NCI-H2029 (cell line): ENCODE measurements at regions not wholly inside any gene's neighbourhood (a gene's known extent, or its start where the extent isn't known, plus 50 kb on each side); places are given as distances from the start of the nearest gene placed in this dataset.
"Not testable (repeated sequence)": the region's sequence is repeated elsewhere in the genome, so short reads cannot be mapped to it uniquely, and the experiment has no call there.

Experiments used
- DNase-seq: peaks from one replicate; lab custom pipeline; 2025; lab: John Stamatoyannopoulos, UW

DNA sequence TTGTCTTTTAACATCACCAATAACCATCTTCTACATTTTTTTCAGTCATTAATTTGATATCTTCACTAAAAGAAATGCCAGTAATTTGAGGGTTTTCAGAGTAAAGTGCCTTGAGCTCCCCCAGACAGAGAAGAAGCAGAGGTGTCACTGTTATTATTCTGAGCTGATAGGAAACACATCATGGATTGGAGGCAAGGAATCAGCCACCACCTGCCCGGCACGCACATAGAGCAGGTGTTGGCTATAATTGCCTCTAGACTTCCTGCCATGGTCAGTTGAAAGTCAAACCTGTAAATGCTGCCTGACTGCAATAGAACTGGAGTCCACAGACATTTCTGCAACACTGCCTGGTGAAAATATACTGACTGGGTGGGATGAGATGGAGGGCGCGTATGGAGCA is 776.6 kb downstream of the UQCRFS1 start:
- DNase-seq = peak; percentile 39

DNA sequence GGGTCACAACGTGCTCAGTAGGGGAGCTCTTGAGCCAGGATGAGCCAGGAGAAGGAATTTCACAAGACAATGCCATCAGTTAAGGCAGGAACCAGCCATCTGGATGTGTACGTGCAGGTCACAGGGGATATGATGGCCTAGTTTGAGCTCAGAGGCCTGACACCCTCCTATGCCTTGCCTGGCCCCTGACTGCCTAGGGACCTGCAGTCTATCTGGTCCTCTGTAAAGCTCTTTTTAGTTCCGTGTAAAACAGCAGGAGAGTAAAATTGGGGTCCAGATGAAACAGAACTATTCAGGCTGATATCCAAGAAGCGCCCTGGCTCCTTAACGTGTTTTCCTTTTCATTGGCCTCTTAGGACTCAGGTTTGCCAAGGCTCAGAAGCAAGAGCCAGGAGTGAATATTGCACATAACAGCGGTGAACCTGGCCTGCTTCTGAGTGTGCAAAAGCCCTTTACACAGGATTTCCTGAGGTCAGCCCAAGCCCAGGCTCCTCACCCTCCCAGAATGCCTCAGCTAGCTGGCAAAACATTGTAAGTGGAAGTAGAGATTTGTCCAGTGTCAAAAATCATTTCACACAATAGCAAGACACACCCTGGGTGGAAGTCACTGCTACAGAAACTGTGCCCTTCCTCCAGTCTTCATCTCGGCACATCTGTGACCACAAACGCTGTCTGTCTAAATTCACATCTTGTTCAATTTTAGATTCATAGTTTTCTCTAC is 777.2 kb downstream of the UQCRFS1 start:
- DNase-seq = no peak

DNA sequence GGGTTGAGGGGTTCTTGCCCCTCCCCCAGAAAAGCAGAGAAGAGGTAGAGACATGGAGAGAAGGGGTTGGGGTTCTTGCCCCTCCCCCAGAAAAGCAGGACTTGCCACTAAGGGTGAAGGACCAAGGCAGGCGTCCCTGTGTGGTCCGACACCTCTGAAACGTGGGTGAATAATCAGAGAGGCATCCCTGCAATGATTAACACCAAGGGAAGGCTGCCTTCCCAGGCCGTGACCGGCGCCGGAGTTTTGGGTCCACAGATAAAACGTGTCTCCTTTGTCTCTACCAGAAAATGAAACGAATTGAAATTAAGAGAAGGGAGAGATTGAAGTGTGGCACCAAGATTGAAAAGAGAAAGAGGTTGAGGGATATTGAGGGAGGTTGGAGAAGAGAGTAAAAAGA is 778.2 kb downstream of the UQCRFS1 start:
- DNase-seq = not testable (repeated sequence)

DNA sequence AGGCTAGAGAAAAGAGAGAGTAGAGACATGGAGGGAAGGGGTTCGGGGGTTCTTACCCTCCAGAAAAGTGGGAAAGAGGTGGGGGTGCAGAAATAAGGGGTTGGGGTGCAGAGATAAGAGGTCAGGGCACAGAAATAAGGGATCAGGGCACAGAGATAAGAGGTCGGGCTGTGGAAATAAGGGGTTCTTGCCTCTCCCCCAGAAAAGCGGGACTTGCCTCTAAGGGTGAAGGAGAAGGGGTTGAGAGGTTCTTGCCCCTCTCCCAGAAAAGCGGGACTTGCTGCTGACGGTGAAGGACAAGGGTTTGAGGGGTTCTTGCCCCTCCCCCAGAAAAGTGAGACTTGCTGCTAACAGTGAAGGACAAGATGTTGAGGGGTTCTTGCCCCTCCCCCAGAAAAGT is 778.6 kb downstream of the UQCRFS1 start:
- not testable (repeated sequence) for DNase-seq

DNA sequence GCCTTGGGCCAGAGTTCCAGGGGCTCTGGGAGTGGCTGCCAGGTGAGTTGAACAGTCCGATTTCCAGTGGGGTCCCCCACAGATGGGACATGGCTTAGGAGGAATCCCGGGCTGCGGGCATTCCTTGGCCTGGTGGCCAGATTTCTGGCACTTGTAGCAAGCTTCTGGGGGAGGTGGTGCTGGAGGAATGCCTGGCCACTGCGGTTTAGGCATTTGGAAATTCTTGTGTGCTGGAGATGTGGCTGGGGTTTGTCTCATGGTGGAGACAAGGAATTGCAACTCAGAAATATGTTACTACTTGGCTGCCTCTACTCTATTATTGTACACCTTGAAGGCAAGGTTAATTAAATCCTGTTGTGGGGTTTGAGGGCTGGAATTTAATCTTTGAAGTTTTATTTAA is 779.8 kb downstream of the UQCRFS1 start:
- not testable (repeated sequence) for DNase-seq

DNA sequence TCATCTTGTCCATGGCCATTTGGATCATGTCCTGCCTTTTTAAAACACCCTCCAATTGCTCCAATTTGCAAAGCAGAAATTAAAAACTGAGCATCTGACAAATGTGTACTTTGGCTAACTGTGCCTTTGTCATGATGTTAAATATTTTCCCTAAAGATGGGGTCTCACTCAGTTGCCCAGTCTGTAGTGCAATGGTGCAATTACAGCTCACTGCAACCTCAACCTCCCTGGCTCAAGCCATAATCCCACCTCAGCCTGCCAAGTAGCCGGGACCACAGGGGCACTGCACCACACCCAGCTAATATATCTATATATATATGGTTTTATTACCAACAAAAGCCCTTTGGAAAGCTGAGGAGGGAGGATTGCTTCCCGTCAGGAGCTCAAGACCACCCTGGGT is 782.7 kb downstream of the UQCRFS1 start:
- no peak for DNase-seq

DNA sequence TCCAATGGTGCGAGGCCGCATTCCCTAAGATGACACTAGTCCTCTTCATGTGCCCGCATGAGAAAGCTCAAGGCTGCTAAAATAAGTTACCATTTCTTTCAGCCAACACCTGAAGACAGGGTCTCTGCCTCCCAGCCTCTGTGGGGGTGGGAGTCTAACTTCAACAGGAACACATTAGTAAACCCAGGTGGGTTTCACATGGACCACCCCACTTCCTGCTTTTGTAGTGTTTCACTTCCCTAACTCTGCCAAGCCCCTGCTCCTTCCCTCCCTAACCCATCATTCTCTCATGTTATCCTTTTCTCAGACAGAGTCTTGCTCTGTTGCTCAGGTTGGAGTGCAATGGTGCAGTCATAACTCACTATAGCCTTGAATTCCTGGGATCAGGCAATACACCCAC is 783.6 kb downstream of the UQCRFS1 start:
- no peak for DNase-seq

DNA sequence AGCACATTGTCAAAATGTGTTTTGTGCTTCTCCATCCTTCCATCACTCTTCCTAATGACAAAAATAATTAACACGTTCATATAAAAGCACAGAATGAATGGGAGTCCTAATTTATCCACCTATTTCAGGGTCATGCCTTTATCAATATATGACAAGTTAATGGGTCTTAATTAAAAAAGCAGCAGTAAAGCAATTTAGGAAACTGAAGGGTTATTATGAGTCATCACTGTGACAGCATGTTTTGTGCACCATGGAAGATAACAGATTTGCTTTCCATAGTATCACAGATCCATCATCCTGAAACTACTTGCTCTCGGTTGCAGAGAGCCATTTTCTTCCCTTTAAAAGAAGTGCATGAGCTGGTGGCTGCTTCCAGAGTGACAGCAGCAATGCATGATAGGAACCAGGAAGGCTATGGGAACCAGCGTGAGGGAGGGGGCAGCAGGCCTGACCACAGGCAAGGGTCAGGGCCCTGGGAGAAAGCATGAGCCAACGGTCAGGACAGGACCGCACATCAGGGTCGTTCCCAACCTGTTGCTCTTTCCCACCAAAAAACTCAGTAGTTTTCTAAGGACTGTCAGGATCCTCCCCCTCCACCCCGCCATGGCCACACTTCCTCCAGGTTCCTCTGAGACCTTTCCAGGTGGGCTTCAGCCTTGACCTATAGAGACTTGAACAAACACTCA is 784.1 kb downstream of the UQCRFS1 start:
- no peak for DNase-seq

DNA sequence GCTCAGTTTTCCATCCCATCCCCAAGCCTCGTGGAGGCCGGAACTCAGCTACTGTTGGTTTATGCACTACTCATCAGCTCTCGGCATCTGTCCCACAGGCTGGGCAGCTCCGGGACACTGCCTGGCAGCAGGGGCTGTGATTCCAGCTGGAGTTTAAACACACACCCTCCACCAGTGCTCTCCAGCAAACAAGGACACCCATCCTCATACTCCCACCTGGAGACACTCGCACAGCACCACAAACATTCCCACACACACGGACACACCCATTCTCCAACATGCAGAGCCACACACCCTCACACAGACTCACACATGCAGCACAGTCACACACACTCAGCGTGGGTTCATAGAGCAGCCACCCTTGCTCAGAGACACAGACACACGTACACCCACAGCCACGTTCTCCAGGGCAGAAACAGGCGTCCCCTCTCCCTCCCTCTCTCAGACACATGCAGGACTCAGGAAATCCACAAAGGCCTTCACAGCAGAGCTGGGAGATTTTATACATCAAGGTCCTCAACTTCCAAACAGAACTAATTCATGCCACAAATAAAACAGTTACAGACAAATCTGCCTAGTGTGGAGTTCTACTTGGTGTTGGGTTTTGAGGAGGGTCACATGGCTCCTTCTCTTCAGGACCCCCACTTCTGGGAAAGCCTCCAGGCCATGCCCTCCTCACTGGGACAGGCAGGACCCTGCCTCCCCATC is 785.4 kb downstream of the UQCRFS1 start:
- no peak for DNase-seq

DNA sequence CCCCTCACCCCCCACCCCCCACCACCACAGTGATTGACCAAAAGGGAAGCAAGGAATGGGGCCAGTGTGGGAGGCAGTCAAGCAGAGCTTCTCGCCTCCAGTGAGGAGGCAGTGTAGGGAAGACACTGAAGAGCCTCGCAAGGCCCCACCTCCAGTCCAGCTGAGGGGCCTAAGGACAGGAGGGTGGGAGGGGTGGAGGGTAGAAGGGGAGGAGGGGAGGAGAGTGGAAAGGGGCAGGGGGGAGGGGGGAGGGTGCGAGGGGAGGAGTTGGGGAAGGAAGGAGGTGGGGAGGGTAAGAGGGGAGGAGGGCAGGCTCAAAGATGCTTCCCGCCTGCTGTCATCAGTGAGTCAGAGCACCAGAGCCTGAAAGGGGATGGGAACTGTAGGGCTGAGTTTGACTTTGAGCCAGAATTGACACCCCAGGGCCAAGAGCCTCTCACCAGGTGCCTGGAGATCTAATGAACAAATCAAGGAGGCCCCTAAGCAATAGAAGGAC is 786.2 kb downstream of the UQCRFS1 start:
- DNase-seq = no peak

DNA sequence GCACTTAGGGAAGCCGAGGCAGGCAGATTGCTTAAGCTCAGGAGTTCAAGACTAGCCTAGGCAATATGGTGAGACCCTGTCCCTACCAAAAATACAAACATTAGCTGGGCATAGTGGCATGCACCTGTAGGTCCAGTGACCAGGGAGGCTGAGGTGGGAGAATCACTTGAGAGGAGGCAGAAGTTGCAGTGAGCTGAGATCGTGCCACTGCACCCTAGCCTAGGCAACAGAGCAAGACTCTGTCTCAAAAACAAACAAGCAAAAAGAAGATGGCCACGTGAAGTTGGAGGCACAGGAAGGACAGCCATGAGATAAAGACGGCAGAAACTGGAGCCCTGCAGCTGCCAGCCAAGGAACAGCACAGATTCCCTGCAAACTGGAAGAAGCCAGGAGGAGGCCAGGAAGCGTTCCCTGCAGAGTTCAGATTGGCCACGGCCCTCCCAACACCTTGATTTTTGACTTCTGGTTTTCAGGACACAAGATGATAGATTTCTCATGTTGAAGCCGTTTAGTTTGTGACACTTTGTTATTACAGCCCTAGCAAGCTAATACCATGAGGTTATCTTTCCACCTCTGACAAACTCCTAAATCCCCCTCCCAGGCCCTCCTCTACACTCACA is 786.7 kb downstream of the UQCRFS1 start:
- DNase-seq = no peak

DNA sequence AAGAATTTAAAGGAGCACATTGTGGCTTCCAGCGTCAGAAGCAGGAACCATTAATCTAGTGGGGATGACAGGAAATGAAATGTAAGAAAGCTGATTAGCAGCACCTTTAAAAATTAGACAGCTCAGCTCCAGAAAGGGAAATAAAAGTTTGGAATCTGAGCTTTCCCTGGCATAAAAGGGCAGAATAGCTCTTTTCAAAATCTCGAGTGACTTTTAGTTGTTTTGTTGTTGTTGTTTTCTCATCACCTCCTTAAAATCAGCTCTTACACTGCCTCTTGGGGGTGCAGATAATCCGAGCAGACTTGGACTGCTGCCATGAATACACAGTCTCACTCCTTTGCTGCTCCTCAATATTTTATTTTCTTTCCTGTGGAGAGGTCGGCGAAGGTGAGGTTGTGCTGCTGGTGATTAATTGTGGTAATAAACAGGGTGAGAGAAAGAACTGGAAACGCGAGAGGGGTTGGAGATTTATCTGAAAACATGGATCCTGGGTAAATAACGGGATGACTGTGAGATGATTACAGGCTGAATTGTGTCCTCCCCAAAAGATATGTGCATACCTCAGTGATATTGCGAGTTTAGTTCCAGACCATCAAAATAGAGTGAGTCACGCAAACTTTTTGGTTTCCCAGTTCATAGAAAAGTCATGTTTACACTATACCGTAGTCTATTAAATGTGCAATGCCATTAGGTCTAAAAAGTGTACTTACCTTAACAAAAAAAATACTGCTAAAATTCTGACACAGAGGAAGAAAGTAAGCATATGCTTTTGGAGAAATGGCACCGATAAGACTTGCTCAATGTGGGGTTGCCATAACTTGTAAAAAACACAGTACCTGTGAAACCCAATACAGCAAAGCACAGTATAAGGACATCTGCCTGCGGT is 787.7 kb downstream of the UQCRFS1 start:
- DNase-seq = no peak

DNA sequence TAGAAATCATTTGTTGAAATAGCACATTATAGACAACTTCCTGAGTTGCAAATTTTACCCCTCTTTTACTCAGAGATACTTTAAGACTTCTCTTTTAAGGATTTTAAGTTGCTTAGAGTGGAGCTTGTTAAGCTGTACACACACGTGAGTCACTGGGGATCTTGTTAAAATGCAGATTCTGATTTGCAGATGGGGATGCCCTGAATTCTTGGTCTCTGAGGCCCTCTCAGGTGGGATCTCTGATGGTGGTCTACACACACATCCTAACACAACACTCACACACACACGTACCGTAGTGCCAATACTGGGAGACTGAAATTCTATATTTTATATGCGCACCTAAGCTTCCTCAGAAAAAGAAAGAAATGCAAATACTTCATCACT is 788.3 kb downstream of the UQCRFS1 start:
- DNase-seq = no peak

DNA sequence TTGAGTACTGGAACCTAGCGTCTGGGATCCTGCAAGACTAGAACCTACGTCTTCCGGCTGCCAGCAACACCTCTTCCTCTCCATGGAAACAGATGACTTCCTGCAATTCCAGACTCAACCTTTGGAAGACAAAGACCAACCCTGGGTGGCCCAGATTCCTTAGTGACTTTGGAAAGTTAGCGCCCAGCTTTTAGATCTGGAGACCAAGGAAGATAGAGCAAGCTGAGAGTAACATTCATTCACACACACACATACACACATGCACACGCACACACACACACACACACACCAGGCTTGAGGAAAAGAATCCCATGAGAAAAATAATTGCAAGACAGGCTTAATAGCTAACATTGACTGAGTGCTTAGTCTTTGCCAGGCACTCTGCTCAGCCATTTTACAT is 788.9 kb downstream of the UQCRFS1 start:
- DNase-seq = no peak

DNA sequence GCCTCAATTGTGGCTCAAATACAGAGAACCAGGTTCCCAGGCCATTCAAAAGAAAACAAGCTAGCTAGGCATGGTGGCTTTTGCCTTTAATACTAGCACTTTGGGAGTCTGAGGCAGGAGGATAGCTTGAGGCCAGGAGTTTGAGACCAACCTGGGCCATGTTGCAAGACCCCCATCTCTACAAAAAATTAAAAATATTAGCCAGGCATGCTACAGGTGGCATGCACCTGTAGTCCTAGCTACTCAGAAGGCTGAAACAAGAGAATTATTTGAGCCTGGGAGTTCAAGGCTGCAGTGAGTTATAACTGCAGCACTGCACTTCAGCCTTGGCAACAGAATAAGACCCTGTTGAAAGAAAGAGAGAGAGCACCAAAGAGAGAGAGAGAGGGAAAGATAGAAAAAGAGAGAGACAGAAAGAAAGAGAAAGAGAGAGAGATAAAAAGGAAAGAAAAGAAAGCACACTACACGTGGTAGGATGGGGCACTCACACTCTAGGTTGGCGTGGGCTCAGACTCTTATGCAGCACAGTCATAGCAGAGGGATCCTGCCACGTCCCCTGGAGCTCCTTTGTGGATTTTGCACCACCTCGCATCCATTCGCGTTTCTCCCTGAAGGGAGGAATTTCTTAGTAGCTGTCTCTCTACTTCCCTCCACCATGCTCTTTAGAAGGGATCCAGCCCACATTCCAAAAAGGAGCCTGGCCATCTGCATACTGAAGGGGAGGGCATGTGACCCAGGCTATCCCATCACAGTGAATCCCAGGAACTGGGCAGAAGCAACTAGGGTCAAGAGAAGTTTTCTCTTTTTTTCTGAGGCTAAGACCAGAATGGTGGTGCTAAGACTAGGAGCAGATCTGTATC is 789.9 kb downstream of the UQCRFS1 start:
- DNase-seq = no peak

DNA sequence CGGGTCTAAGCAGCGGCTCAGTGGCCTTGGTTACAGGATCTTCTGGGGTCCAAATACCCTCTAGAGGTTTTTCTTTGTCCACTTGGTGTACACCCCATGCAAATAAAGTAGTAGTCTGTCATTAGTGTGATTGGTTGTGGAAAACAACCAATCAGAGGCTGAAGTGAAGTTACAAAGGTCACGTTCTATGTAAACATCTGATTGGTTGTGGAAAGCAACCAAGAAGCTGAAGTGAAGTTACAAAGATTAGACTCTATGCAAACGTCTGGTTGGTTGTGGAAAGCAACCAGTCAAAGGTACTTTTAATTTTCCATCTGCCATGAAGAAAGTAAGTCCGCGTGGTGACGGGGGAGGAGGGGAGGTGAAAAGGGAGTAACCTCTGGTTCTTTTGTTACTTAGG is 790.9 kb downstream of the UQCRFS1 start:
- DNase-seq = no peak

DNA sequence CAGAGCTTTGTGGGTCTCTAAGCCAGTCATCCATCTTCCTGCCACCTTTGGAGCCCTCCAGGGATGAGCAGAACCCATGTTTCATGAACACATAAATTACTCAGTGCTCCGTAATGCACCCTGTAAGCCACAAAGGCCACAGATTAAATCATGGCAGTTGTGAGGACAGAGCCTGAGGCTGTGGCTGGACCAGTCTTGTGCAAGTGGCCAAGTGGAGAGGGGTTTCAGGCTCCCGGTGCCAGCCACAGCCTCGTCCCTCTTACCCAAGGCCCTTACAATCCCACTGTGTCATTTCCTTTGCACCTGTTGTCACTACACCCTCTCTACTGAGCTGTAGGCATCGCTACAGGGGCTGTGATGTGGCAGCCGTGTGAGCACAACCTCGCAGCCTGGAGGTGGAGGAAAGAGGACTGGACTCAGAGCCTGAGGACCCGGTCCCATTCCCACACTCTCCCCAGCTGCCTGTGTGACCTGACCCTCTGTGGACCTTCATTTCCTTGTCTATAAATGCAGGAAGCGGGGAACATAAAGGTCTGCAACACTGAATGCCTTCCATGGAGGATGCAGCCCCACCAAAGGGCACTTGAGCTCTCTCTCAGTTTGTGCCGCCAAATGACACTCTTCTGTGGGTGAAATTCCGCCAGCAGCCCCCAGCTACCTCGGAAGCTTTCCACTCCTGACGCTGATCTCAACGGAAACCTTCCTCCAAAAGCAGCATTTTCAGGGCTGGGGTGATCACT is 792.0 kb downstream of the UQCRFS1 start:
- no peak for DNase-seq

DNA sequence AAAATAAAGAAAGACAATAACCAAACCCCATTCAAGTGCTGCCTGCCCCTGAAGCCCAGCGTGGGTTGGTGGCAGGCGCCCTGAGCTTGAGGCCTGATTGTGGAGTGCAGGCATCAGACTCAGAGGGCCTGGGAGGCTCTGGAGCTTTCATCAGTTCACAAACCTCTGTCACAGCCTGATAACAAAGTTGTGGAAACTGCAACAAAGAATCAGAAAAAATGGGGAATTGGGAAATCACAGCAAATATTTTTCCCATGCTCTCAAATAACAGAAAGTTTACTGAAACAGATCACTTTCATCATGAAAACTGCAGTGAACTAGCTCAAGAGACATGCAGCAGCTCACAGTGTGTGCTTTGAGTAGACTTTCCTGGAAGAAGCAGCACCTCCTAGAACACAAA is 793.6 kb downstream of the UQCRFS1 start:
- DNase-seq = no peak

DNA sequence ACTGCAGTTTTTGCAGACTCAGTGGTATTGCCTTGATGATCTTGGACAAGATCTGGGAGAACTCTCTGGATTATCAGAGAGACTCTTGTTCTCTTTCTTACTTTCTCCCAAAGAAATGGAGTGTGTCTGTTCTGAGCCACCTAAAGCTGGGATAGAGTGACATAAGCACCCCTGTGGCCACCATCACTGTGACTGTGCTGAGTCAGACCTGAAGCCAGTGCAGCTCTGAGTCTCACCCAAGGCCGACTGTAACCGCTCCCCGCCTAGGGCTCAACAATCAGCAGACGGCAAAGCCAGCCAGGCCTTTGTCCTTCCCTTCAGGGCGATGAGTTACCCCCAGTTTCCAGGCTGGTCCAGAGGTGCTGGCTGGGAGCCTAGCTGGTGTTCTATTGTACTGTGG is 795.6 kb downstream of the UQCRFS1 start:
- DNase-seq = no peak

DNA sequence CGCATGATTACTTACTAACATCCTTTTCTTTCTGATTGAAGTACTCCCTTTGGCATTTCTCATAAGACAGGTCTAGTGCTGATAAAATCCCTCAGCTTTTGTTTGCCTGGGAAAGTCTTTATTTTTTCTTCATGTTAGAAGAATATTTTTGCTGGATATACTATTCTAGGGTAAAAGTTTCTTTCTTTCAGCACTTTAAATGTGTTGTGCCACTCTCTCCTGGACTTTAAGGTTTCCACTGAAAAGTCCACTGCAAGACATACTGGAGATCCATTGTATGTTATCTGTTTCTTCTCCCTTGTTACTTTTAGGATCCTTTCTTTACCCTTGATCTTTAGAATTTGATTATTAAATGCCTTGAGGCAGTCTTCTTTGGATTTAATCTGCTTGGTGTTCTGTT is 796.7 kb downstream of the UQCRFS1 start:
- DNase-seq = no peak
